NOMO-1 treated with DMSO at 0.1 percent for 48 hours (cell line): ENCODE measurements at regions not wholly inside any gene's neighbourhood (a gene's known extent, or its start where the extent isn't known, plus 50 kb on each side); places are given as distances from the start of the nearest gene placed in this dataset.

Source experiments
- DNase-seq: peaks from one replicate; lab custom pipeline; 2025; ENCODE audit not compliant: unreplicated experiment; lab: John Stamatoyannopoulos, UW

GRCh38 chr20:23282111-23282510 is 68.5 kb upstream of the NXT1 start:
- DNase-seq: no peak

GRCh38 chr20:23279836-23280235 is 70.8 kb upstream of the NXT1 start:
- no peak for DNase-seq

GRCh38 chr20:23278172-23278571 is 72.4 kb upstream of the NXT1 start:
- peak; percentile 9 for DNase-seq

GRCh38 chr20:23277316-23277715 is 73.3 kb upstream of the NXT1 start:
- peak; percentile 62 for DNase-seq

GRCh38 chr20:23273776-23274175 is 76.8 kb upstream of the NXT1 start:
- DNase-seq: no peak

- no peak for DNase-seq
Observed at GRCh38 chr20:23272176-23273029, 78.2 kb upstream of the NXT1 start.

- no peak for DNase-seq
Observed at GRCh38 chr20:23270382-23270911, 80.1 kb upstream of the NXT1 start.

- no peak for DNase-seq
Observed at GRCh38 chr20:23269954-23270353, 80.6 kb upstream of the NXT1 start.

GRCh38 chr20:23268792-23269354 is 81.7 kb upstream of the NXT1 start:
- no peak for DNase-seq

GRCh38 chr20:23267909-23268308 is 82.7 kb upstream of the NXT1 start:
- DNase-seq: no peak

- no peak for DNase-seq
Observed at GRCh38 chr20:23266530-23267398, 83.8 kb upstream of the NXT1 start.

GRCh38 chr20:23265226-23265625 is 85.4 kb upstream of the NXT1 start:
- no peak for DNase-seq

GRCh38 chr20:23264545-23264944 is 86.0 kb upstream of the NXT1 start:
- no peak for DNase-seq

- no peak for DNase-seq
Observed at GRCh38 chr20:23260181-23260840, 90.3 kb upstream of the NXT1 start.

GRCh38 chr20:23258747-23259121 is 91.9 kb upstream of the NXT1 start:
- DNase-seq: peak; percentile 36

GRCh38 chr20:23257848-23258746 is 92.5 kb upstream of the NXT1 start:
- peak; percentile 42 for DNase-seq

- no peak for DNase-seq
Observed at GRCh38 chr20:23257106-23257761, 93.4 kb upstream of the NXT1 start.

GRCh38 chr20:23255716-23256385 is 94.7 kb upstream of the NXT1 start:
- DNase-seq: no peak

GRCh38 chr20:23255106-23255505 is 95.5 kb upstream of the NXT1 start:
- DNase-seq: no peak
